H54 (cell line): ENCODE measurements at regions not wholly inside any gene's neighbourhood (a gene's known extent, or its start where the extent isn't known, plus 50 kb on each side); places are given as distances from the start of the nearest gene placed in this dataset.

Experiments
- DNase-seq: peaks from one replicate; pipeline ENCODE4 v3.0.0; 2011; ENCODE audit warnings: low spot score, mixed read lengths; ENCODE audit not compliant: insufficient read length
- FAIRE-seq: peaks from 3 replicates; lab custom pipeline; 2011; peaks lifted over from hg19 to GRCh38; lab: Jason Lieb, UNC
- POLR2A ChIP-seq: IDR thresholded peaks from 2 replicates; pipeline ENCODE4 v1.6.1; 2011; ENCODE audit warnings: low read depth, mild to moderate bottlenecking, low read length

- no peak for TF ChIP-seq POLR2A
- no peak for FAIRE-seq
Measured at GRCh38 chr10:3412071-3412582, 239.5 kb upstream of the PITRM1 start.

GRCh38 chr10:3411044-3411443, 238.5 kb upstream of the PITRM1 start:
- no peak for FAIRE-seq
- TF ChIP-seq POLR2A: no peak
- DNase-seq: no peak

More at GRCh38 chr10:3412071-3412582, 239.5 kb upstream of the PITRM1 start:
- no peak for DNase-seq

GRCh38 chr10:3409928-3410327, 237.3 kb upstream of the PITRM1 start:
- FAIRE-seq (no peak), DNase-seq (no peak)
- no peak for TF ChIP-seq POLR2A

- FAIRE-seq (no peak), DNase-seq (no peak)
- TF ChIP-seq POLR2A: no peak
Measured at GRCh38 chr10:3408603-3409365, 236.2 kb upstream of the PITRM1 start.

- DNase-seq (peak; percentile 34), FAIRE-seq (no peak)
- TF ChIP-seq POLR2A: no peak
Measured at GRCh38 chr10:3407208-3407607, 234.6 kb upstream of the PITRM1 start.

- TF ChIP-seq POLR2A: no peak
- FAIRE-seq (no peak), DNase-seq (no peak)
Measured at GRCh38 chr10:3406556-3406955, 234.0 kb upstream of the PITRM1 start.

GRCh38 chr10:3404381-3404780, 231.8 kb upstream of the PITRM1 start:
- DNase-seq: no peak
- TF ChIP-seq POLR2A: no peak
- no peak for FAIRE-seq

GRCh38 chr10:3402187-3402751, 229.7 kb upstream of the PITRM1 start:
- DNase-seq (no peak), FAIRE-seq (no peak)
- TF ChIP-seq POLR2A: no peak

- DNase-seq (no peak), FAIRE-seq (no peak)
- TF ChIP-seq POLR2A: no peak
Measured at GRCh38 chr10:3401491-3401938, 228.9 kb upstream of the PITRM1 start.

- no peak for FAIRE-seq
- DNase-seq: no peak
- no peak for TF ChIP-seq POLR2A
Measured at GRCh38 chr10:3400348-3400747, 227.8 kb upstream of the PITRM1 start.

GRCh38 chr10:3399756-3400155, 227.2 kb upstream of the PITRM1 start:
- FAIRE-seq: no peak

GRCh38 chr10:3398825-3399646, 226.5 kb upstream of the PITRM1 start:
- FAIRE-seq (no peak), DNase-seq (no peak)
- TF ChIP-seq POLR2A: no peak

More at GRCh38 chr10:3399756-3400155, 227.2 kb upstream of the PITRM1 start:
- TF ChIP-seq POLR2A: no peak
- no peak for DNase-seq

GRCh38 chr10:3397846-3398245, 225.3 kb upstream of the PITRM1 start:
- TF ChIP-seq POLR2A: no peak
- DNase-seq: no peak
- no peak for FAIRE-seq

- FAIRE-seq: no peak
- no peak for DNase-seq
- no peak for TF ChIP-seq POLR2A
Measured at GRCh38 chr10:3397231-3397630, 224.6 kb upstream of the PITRM1 start.

GRCh38 chr10:3396116-3396515, 223.5 kb upstream of the PITRM1 start:
- FAIRE-seq (no peak), DNase-seq (no peak)
- TF ChIP-seq POLR2A: no peak
